Parathyroid adenoma (tissue), 2 donors: ENCODE measurements at regions not wholly inside any gene's neighbourhood (a gene's known extent, or its start where the extent isn't known, plus 50 kb on each side); places are given as distances from the start of the nearest gene placed in this dataset.

Experiments used
- H2AFZ ChIP-seq: fragments of 300-600 bp; sonication (generic); one replicate; pipeline ENCODE4 v1.7.0; 2017; ENCODE audit warnings: antibody characterized with exemption, mild to moderate bottlenecking
- H3K27ac ChIP-seq: fragments of 300-600 bp; sonication (generic); one replicate; pipeline ENCODE4 v1.7.0; 2017
- H3K27me3 ChIP-seq: fragments of 300-600 bp; sonication (generic); one replicate; pipeline ENCODE4 v1.7.0; 2017; ENCODE audit warnings: low read length; ENCODE audit not compliant: control insufficient read depth, insufficient read depth
- H3K36me3 ChIP-seq: fragments of 300-600 bp; sonication (generic); one replicate; pipeline ENCODE4 v1.7.0; 2017; ENCODE audit warnings: low read length; ENCODE audit not compliant: control insufficient read depth, insufficient read depth
- H3K4me1 ChIP-seq: fragments of 300-600 bp; sonication (generic); one replicate; pipeline ENCODE4 v1.7.0; 2017; ENCODE audit warnings: control low read depth
- H3K4me2 ChIP-seq: fragments of 300-600 bp; sonication (generic); one replicate; pipeline ENCODE4 v1.7.0; 2017; ENCODE audit warnings: low read length
- H3K4me3 ChIP-seq: fragments of 300-600 bp; sonication (generic); one replicate; pipeline ENCODE4 v1.7.0; 2017; ENCODE audit warnings: low read depth, low read length
- H3K79me2 ChIP-seq: fragments of 300-600 bp; sonication (generic); one replicate; pipeline ENCODE4 v1.7.0; 2017; ENCODE audit warnings: control low read depth
- H3K9ac ChIP-seq: fragments of 300-600 bp; sonication (generic); one replicate; pipeline ENCODE4 v1.7.0; 2017; ENCODE audit warnings: mild to moderate bottlenecking
- H3K9me3 ChIP-seq: fragments of 300-600 bp; sonication (generic); one replicate; pipeline ENCODE4 v1.7.0; 2017; ENCODE audit warnings: low read length; ENCODE audit not compliant: control insufficient read depth
- CTCF ChIP-seq: fragments of 300-600 bp; sonication (generic); IDR thresholded peaks from one replicate; pipeline ENCODE4 v1.7.0; 2017; ENCODE audit warnings: antibody characterized with exemption, mild to moderate bottlenecking
- donor health status: primary hyperparathyroidism.

- Histone ChIP-seq H3K4me2 (no peak overlapping the region), H2AFZ (no peak overlapping the region), H3K79me2 (no peaks in the 10 kb centered on the region), H3K9ac (no peak overlapping the region), H3K27me3 (no peaks in the 10 kb centered on the region), H3K4me1 (no peaks in the 10 kb centered on the region), H3K27ac (no peak overlapping the region), H3K4me3 (no peak overlapping the region), H3K9me3 (no peaks in the 10 kb centered on the region), H3K36me3 (no peaks in the 10 kb centered on the region)
- no peak for TF ChIP-seq CTCF
Observed at GRCh38 chr10:33465747-33466146, 131.3 kb upstream of the NRP1 start.

- TF ChIP-seq CTCF, result no peak
- no peak overlapping the region for H3K4me3 ChIP-seq
- no peaks in the 10 kb centered on the region for H3K9me3 ChIP-seq
- H3K27ac ChIP-seq, result no peak overlapping the region
- H3K4me2 ChIP-seq, result no peak overlapping the region
- H2AFZ ChIP-seq, result no peak overlapping the region
- no peaks in the 10 kb centered on the region for H3K27me3 ChIP-seq
- no peaks in the 10 kb centered on the region for H3K79me2 ChIP-seq
- no peaks in the 10 kb centered on the region for H3K4me1 ChIP-seq
- no peak overlapping the region for H3K9ac ChIP-seq
- no peaks in the 10 kb centered on the region for H3K36me3 ChIP-seq
Observed at GRCh38 chr10:33463011-33463410, 128.5 kb upstream of the NRP1 start.

GRCh38 chr10:33461295-33461640, 126.8 kb upstream of the NRP1 start:
- no peak for TF ChIP-seq CTCF
- H3K9me3 ChIP-seq, result no peaks in the 10 kb centered on the region
- H3K27ac ChIP-seq, result no peak overlapping the region
- H2AFZ ChIP-seq, result no peak overlapping the region
- no peaks in the 10 kb centered on the region for H3K79me2 ChIP-seq
- H3K9ac ChIP-seq, result no peak overlapping the region
- H3K27me3 ChIP-seq, result no peaks in the 10 kb centered on the region
- H3K4me3 ChIP-seq, result no peak overlapping the region
- H3K4me1 ChIP-seq, result no peaks in the 10 kb centered on the region
- H3K36me3 ChIP-seq, result no peaks in the 10 kb centered on the region
- no peak overlapping the region for H3K4me2 ChIP-seq

GRCh38 chr10:33460505-33461294, 126.2 kb upstream of the NRP1 start:
- no peak overlapping the region for H3K4me3 ChIP-seq
- H3K27me3 ChIP-seq, result no peaks in the 10 kb centered on the region
- H3K79me2 ChIP-seq, result no peaks in the 10 kb centered on the region
- no peak overlapping the region for H2AFZ ChIP-seq
- H3K36me3 ChIP-seq, result no peaks in the 10 kb centered on the region
- H3K4me1 ChIP-seq, result no peaks in the 10 kb centered on the region
- no peak for TF ChIP-seq CTCF
- no peak overlapping the region for H3K9ac ChIP-seq
- no peaks in the 10 kb centered on the region for H3K9me3 ChIP-seq
- H3K4me2 ChIP-seq, result no peak overlapping the region
- H3K27ac ChIP-seq, result no peak overlapping the region

GRCh38 chr10:33459602-33460001, 125.1 kb upstream of the NRP1 start:
- H3K4me1 ChIP-seq, result no peaks in the 10 kb centered on the region
- no peak overlapping the region for H2AFZ ChIP-seq
- no peak overlapping the region for H3K4me2 ChIP-seq
- no peak for TF ChIP-seq CTCF
- H3K27ac ChIP-seq, result no peak overlapping the region
- H3K79me2 ChIP-seq, result no peaks in the 10 kb centered on the region
- no peak overlapping the region for H3K4me3 ChIP-seq
- no peaks in the 10 kb centered on the region for H3K9me3 ChIP-seq
- no peaks in the 10 kb centered on the region for H3K27me3 ChIP-seq
- no peaks in the 10 kb centered on the region for H3K36me3 ChIP-seq
- no peak overlapping the region for H3K9ac ChIP-seq
